Putamen (tissue), 1 donor: ENCODE measurements at regions not wholly inside any gene's neighbourhood (a gene's known extent, or its start where the extent isn't known, plus 50 kb on each side); places are given as distances from the start of the nearest gene placed in this dataset.
"Not testable (repeated sequence)": the region's sequence is repeated elsewhere in the genome, so short reads cannot be mapped to it uniquely, and the experiment has no call there.

ENCODE experiments used
- DNase-seq: peaks from one replicate; pipeline ENCODE4 v3.0.0-alpha.2; 2016; ENCODE audit warnings: low spot score

DNA sequence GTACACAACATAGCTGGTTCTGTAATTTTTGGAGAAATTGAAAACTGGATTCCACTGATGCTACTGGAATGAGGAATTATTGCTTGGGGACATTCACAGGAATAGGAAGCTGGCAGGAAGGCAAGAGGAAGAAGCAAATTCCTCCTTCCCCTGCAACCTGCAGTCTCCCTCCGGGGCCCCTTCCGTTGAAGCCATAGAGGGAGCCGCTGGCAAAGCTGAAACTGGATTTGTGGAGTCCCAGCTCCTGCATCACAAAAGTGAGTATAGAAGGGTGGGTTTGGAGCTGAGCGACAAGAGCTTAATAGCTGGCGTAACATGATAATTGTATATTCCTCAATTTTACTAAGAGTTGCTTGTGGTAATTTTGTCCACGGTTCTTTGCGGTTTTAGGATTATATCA lies 190.8 kb downstream of the ADRA2A start:
- DNase-seq: no peak

DNA sequence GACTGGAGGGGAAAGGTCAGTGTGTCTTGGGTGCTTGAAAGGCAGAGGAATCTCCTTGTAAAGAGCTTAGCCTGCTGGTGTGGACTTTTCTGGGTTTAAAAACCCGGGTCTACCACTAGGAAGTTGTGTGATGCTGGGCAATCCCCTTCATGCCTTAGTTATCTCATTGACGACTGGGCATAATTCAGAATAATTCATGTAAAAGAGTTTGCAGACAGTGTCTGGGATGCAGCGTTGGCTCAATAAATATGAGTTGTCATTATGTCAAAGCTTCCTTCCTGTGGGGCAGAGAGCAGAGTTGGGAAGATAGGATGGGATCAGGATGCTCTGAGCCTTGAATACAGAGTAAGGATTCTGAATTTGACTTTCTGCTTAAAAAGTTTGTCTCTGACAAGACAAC lies 196.4 kb downstream of the ADRA2A start:
- no peak for DNase-seq

DNA sequence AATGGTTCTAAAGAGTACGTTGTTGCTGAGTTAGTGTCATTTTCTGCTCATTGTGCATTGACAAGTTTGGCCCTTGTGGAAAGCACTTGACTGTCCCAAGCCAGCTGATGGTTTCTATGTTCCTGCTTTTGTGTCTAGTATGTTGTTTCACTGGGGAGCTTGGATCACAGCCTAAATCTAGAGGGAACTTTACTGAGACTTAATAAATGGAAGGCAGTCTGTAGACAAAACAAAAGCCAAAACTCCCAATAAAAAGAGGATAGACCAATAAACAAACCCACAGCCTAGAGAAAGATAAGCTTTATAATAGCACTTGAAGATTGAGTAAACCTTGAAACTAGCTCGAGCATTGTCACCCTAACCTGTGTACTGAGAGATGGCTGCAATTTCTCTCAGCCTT lies 196.8 kb downstream of the ADRA2A start:
- DNase-seq: no peak

DNA sequence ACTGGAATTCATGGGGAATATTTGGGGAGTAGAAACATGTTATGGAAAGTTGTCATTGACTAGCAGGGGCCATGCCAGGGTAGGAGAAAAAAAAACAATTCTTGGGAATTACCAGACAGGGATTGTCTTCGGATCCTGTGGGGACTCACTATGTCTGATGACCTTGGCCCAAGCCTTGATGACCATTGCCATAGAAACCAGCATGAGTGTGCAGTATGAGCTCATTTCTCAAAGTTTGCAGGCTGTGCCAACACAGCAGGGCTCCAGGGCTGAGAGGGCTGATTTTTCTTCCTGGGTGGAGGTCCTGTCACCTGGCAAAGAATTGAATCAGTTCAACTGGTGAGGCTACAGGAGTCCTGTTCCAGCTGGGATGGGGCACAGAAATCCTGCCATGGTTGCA lies 198.3 kb downstream of the ADRA2A start:
- DNase-seq: no peak

DNA sequence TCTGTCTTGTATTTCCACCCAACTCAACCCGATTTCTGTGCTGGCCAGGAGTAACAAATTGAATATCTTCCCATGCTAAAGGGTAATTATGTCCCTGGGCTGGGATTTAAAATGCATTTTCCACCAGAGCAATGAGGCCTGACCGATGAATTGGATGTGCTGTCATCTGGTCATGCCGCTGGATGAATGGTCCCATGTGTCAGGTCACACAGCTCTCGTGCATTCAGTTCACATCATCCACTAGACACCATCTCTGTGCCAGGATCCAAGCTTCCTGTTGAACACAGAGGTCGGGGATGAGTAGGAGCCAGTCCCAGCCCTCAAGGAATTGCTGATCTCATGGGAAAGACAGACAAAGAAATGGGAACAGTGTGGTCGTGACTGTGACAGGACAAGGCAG lies 200.8 kb downstream of the ADRA2A start:
- DNase-seq: no peak

DNA sequence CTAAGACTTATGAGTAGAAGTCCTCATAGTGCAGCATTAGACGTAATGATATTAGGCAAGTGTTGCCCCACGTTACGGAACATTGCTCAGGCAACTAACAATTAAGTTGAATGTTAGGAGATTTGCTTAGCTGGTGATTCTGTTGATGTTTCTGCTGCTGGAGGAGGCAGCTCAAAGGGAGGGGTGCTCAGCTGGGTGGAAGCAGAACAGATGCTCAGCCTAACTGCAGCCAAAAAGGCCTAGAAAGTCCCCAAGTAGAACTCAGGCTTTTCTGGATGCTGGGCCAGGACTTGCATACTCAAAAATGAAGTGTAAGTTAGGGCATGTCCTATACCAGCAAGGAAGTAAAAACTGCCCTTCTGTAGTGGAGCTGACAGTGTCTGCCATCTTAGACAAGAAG lies 201.4 kb downstream of the ADRA2A start:
- DNase-seq: no peak

DNA sequence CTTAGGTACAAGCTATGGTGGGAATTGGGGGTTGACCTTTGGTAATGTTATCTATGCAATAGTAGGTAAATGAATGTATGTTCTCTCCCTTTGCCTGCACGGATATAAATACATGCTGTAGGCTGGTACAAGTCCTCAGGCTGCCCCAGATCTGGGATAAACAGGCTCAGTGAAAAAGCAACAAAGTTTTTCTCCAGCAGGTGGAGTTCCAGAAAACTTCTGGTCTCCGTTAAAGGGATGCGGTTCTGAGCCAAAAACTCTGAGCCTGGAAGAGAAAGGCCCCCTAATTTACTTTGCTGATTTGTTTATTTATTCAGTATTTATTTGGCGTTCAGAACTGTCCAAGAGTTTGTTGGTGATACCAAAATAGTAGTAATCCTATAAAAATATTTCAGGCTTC lies 204.7 kb downstream of the ADRA2A start:
- no peak for DNase-seq

DNA sequence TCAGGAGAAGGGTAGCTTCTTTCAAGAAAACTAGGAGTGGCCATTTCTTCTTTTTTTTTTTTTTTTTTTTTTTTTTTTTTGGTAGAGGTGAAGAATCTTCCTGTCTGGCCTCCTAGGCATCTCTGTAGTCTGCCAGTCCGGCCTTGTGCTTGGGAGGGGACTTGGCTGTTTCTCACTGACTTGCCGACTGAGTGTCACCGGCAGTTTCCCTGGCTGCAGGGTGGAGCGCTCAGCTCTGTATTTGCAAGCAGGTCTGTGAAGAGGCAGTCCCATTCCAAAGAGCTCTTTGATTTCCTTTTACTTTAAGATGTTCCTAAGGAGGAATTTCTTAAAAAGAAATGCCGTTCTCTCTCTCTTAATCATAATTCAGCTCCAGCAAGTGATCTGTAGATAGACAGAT lies 212.6 kb downstream of the ADRA2A start:
- DNase-seq: no peak

DNA sequence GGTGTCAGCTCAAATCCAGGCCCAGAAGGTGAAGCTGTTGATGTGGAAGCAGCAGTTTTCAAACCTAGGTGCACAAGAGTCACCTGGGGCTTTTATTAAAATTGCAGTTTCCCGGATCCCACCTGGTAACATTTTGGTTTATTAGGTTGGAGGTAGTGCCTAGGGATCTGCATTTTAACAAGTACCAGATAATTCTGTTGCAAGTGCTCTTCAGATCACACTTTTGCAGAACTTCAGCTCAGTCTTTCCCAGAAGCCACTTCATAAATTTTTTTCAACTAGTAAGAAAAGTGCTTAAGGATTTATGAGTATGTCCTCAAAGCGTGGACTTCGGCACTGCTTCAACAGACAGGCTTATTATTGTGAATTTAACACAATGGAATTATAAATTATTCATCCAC lies 213.8 kb downstream of the ADRA2A start:
- DNase-seq: no peak

DNA sequence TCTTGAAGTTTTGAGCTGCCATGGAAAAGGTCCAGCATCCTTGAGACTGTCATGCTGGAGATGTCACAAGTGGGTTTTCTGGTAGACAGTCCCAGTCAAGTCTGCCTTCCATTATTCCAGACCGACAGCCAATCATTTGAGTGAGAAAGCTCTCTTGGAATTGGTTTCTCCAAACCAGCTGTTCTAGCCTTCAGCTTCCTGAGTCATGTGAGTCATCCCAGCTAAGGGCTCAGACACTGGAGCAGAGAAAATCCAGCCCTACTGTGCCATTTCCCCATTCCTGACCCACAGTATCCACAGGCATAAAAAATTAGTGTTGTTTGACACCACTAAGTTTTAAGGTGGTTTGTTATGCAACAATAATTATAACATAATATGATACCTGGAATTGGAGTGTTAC lies 219.0 kb downstream of the ADRA2A start:
- no peak for DNase-seq

DNA sequence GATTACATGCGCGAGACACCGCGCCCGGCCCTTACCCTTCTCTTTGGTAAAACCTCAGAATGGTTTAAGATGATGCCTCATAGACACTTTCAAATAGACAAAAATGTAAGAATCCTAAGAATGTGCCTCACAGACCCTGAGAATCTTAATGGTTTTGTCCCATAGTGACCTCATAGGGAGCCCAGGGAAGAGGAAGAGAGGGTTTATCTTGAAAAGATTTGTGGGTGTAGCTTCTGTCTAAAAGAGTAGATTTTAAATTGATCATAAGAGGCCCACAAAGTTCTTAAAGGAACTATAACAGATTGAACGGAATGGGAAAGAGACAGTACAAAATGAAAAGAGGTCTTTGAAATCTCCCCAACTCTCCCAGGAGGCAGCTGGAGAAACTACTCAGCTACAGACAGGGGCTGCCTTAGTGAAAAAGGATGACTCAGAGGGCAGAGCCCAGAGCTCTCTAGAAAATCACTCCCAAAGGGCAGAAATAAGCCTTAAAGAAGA lies 220.6 kb downstream of the ADRA2A start:
- no peak for DNase-seq

DNA sequence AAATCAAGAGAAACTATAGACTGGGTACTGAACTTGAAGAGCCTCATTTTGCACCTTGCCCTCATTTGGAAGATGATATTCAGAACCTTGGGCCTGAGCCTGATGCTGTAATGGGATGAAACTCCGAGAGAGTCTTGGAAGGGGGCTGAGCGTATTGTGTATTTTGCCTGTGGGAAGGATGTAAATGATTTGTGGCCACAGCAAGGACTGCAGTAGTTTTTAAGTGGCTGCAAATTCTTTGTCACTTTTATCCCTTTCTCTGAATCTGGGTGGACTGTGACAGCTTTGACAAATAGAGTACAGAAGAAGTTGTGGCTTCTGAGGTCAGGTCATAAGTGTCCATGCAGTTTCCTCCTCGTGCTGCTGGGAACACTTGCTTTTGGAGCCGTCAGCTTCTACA lies 221.2 kb downstream of the ADRA2A start:
- no peak for DNase-seq

DNA sequence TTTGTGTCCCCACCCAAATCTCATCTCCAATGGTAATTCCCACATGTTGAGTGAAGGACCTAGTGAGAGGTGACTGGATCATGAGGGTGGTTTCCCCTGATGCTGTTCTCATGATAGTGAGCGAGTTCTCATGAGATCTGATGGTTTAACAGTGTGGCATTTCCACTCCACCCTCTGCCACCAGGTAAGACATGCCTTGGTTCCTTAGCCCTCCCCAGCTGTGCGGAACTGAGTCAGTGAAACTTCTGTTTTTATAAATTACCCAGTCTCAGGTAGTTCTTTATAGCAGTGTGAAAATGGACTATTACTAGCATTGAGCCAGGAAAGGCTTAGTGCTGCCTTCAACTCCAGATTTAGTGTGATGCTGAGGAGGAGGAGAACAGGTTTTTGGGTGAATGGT lies 222.2 kb downstream of the ADRA2A start:
- no peak for DNase-seq

DNA sequence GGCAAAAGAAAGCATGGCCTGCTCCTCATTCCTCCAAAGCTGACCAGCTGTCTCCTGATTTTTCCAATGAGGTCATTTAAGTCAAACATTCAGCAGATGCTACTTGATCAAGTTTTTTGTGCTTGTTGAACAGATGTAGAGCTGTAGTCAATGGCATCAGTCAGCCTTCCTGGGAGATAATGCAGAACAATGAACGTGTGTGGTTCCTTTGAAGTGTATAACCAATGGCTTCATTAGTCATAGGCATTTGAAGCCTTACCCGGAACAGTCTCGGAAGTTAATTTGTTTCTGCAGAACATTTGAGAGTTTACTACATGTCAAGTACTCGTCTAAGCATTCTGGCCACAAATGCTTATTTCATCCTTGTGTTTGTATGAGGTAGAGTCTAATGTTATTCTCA lies 227.1 kb downstream of the ADRA2A start:
- DNase-seq: no peak

DNA sequence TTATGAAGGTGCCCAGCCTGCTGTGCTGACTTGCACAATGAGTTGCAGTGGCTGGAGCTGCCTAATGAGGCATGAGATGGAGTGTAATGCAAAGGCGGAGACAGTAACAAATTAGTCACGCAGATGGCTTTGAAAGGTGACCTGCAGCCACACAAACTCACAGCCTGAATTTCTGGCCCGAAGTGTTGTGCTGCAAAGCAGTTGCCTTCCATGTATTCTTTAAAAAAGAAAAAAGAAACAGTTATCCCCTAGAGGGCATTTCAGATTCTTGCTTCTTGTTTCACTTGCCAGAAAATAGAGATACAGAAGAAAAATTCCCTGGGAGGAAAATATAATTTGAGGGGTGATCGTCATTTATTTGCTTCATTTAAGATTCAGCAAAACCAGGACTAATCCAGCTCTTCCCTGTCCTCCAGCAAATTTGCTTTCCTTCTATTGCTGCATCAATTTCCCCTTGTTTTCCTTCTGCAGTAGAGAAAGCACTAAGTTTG lies 239.9 kb downstream of the ADRA2A start:
- no peak for DNase-seq

DNA sequence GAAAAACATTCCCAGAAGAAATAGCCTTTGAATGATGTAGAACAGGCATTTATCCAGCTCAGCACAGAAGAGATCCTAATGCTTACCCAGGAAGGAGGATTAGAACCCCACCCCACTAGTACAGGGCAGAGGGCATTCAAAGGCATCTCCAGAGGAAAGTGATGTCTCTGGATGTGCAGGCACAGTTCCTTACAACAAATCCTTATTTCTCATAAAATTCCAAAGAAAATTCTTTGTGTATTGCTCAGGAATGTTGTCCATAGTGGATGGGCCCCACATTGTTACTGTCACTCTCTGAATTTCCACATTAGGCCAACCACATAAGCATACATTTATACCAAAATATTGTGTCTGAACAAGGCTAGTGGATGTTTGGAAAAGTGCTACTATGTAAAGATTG lies 243.0 kb downstream of the ADRA2A start:
- DNase-seq: no peak

DNA sequence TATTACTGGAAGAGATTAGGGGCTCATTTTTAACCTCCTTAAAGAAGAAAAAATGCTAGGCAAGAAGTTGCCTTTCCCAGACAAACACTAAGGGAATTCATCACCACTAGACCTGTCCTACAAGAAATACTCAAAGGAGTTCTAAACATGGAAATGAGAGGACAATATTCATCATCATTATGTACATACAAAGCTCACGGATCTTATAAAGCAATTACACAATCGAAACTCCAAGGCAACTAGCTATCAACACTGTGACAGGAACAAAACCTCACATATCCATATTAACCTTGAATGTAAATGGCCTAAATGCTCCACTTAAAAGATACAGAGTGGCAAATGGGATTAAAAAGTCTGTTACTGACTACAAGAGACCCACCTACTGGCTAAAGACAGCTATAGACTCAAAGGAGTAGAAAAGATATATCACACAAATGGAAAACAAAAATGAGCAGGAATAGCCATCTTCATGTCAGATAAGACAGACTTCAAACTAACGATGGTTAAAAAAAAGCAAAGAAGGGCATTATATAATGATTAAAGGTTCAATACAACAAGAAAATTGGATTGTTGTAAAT lies 246.6 kb downstream of the ADRA2A start:
- no peak for DNase-seq

DNA sequence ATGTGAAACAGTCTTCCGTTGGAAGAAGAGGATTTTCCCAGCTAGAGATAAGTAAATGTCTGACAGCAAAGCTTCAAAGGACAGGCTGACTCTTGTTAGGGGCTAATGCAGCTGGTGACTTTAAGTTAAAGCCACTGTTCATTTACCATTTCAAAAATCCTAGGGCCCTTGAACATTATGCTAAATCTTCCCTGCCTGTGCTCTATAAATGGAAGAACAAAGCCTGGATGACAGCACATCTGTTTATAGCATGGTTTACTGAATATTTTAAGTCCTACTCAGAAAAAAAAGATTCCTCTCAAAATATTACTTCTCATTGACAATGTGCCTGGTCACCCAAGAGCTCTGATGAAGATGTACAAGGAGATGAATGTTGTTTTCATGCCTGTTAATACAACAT lies 255.3 kb downstream of the ADRA2A start:
- DNase-seq: not testable (repeated sequence)

DNA sequence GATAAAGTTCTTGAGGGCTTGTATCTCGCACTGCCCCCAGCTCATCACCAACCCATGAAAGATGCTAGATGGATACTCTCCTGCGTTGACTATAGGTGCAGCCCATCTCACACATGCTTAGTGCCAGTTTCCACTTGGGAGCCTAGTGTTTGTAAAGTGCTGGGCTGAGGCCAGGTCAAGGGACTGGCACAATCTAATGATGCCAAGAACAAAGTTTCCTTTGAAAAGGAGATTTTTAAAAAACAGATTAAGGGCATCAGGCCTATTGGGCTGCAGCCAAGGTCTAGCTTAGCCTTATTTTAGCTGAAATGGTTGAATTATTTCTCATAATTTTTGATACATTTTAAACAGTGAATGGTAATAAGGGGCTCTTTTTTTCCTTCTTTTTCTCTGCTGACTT lies 259.0 kb downstream of the ADRA2A start:
- DNase-seq: no peak

DNA sequence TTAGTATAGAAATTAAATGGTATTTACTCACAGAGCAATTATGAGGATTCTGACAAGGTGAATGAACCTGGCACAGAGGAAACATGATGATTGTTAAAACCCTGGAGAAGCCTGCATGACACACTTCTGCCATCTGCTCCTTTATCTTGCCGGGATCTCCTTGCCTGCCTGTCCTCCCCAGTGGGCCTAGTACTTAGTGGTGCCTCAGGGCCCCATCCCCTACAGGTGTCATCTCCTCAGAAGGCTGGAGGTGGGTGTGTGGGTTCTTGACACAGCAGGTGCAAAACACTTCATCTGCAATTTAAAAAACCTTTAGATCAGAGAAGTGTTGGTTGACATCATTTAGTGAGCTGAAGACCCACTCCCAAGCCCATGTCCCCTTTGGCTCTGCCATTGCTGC lies 261.2 kb downstream of the ADRA2A start:
- DNase-seq: no peak

DNA sequence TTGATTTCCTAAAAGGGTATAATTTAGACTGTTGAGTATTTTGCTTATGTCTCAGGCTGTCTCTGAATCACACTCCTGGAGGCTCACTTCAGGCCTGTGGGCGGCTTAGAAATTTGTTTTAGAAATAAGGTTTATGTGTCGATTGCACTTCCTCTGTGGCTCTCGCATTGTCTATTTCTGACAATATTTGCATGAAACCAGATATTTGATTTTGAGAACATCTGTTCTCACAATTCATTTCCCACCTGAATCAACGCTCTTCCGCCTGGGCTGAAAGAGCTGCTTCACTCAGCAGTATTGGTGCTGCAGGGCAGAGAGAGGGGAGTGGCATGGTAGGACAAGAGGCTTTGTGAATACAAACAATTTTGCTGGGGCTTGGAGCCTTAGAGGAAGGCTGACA lies 262.0 kb downstream of the ADRA2A start:
- no peak for DNase-seq

DNA sequence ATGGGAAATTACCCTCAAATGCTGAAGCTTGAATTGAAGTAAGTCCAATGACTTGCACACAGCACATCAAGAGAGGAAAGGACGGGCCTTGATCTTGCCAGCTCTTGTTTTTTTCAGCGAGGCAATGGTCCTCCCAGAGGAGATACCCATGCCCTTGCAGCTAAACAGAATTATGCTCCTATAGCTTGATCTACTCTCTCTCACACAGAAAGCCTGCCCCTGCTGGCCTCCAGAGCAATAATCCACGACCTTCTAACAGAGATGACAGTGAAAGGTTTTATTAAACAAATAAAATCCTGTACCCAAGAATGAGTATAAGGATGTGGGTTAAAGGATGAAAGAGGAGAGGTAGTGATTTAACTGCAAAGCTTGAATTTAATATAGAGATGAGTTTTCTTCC lies 268.0 kb downstream of the ADRA2A start:
- DNase-seq: no peak

DNA sequence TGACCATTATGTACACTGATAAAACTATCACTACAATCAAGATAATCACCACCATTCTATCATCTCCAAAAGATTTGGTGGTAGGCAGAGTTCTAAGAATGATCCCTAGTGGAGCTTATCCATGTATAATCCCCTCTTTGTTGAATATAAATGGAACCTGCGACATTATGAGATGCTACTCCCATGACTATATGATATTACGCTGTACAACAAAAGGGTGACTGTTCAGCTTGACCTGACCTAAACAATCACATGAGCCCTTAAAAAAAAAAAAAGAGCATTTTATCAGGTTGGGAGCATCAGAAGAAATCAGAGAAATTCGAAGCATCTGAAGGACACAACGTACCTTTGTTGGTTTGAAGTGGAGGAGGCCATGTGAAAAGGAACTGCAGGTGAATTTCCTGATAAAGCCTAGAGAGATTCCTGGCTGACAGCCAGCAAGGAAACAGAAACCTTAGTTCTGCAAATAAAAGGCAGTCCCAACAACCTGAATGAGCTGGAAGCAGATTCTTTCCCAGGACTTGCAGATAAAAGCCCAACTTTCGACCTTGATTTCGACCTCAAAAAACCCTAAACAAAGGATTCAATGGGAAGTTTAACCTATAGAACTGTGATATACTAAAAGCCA lies 270.7 kb downstream of the ADRA2A start:
- DNase-seq: no peak

DNA sequence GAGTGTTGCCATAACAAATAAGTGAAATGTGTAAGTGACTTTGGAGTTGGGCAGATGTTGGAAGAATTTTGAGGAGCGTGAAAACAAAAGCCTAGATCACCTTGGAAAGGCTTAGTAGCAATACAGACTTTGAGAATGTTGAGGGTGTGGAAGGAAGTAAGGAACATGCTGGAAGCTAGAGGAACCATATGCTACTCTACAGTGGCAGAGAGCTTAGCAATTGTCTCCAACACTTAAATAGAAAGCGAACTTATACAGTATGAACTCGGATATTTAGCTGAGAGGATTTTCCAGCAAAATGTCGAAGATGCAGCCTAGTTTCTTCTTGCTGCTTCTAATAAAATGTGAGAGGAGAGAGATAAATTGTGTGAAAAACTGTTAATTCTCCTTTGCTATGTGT lies 271.2 kb downstream of the ADRA2A start:
- DNase-seq: no peak
